Kidney glomerular epithelial cell (primary cell): ENCODE measurements at regions not wholly inside any gene's neighbourhood (a gene's known extent, or its start where the extent isn't known, plus 50 kb on each side); places are given as distances from the start of the nearest gene placed in this dataset.

Source experiments
- DNase-seq: peaks from one replicate; lab custom pipeline; 2025; lab: John Stamatoyannopoulos, UW

DNA sequence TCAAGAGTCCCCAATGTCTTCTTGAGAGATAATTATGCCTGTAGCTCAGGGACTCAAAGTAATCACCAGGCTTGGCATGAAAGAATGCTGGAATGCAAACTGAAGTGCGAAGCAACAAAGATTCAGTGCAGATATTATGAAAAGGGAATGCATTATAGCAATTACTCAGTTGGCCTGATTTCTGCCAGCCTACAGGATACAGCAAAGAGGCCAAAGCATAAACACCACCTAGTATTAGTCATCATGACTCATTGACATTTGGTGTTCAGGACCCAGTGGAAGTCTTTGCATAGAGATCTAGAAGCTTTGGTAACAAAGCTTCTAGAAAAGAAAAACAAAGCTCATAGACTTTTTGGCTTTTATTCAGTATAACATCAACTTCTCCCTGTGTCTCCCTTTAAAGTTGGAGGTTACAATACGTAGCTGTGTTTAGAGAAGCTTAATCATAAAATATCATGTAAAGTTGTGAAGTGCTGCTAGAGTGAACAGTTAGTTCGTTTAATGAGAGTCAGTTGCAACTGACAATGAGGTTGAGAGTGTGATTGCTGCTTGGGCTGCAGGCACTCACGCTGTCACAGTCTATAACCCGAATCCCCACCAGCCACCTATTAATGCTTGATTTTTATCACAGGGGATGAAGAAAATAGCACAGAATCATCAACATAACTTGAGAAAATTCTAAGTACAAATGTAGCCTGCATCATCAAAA is 932.7 kb downstream of the TFAP2A start:
- DNase-seq: peak; percentile 93

DNA sequence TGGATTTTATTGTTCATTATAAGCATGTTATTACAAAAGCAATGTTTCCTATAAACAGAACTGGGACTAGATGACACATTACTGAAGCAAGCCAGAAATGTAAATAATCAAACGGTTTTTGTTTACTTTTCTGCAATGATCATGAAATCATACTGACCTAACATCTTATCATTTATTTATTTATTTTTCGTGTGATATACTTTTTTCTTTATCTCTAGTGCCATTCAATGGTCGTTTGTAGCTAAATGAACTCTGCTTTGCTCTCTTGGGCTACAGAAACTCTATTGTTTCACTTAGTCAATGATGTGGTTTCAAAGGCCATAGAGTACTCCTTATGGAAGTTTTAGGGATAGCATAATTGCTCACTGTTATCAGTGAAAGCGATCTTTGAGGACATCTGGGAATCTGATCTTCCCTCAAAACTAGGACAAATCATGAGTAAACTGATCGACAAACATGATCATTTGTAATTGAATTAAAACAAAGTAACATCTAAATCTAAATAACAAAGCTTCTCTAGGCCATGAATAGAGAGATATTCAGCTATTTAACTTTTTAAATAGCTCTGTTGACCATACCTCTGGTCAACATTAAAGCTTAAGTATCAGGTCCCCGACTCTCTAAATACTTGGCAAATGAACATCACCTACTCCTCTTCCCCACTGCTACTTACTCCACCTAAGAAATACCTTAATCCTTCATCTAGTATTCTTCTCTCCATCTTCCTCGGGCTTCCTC is 933.4 kb downstream of the TFAP2A start:
- no peak for DNase-seq

DNA sequence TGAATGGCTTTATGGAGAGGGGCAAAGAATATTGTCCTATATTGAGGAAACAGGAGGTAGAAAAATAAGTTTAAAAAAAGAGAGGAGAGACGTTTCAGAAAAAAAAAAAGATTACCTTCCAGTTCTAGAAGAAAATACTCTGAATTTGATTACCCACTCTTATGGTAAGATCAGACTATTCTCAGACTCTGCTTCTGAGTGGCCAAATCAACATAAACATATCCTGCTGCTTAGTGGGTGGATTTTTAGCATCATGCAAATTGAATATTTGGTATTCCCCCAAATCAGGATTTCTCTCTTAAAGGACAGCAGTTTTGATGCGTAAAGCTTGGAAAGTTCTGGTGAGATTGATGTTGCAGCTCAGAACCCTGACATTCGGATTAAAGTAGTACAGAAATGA is 946.6 kb downstream of the TFAP2A start:
- no peak for DNase-seq

DNA sequence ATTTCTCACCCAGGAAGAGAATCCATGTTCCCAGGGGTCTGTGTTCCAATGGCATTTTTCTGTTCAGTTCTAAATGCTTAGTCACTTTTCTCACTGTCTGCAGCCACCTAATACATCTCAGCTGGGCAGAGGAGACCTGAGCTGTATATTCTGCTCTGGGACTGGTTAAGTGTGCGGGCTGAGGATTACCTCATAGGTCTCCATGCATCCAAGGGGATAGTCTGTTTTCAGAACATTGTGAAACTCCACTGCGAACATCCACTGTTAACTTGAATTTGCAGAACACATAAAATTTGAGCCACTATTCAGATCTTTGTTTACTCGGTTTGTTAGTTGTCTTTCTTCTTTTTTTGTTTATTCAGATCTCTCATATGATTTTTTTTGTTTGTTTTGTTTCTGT is 947.1 kb downstream of the TFAP2A start:
- DNase-seq: no peak

DNA sequence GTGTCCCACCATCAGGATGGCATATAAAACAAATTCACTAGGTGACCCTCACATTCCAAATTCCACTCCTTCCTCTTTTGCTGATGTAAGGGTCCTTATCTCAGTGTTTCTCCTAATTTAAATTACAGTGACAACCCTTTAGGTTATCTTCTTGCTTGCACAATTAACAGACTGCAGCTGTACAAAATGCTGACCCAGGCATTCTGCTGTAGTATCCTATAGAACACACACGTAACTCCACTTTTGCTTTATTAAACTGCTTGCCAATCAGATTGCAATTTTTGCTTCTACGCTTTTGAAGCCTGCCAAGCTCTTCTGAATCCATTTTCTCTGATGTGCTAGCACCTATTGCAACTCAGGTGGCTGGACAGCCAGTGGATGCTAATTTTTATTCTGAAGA is 950.3 kb downstream of the TFAP2A start:
- DNase-seq: no peak

DNA sequence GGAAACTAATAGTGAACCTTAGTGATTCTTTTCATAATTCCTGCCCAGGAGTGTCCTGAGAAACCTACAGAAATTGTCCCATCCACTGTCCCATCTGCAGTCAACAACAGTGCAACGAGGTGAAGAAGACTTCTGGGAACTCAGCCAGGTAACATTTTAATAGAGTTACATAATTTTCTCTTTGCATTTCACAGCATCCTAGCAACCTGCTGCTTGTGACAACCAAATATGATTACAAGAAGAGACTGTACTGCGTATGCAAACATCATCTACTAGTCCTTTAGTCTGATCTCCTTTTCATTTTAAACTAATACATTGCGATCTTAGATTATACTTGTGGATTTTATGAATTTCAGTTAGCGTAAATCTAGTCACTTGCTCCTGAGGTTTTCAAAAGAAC is 951.6 kb downstream of the TFAP2A start:
- DNase-seq: no peak

DNA sequence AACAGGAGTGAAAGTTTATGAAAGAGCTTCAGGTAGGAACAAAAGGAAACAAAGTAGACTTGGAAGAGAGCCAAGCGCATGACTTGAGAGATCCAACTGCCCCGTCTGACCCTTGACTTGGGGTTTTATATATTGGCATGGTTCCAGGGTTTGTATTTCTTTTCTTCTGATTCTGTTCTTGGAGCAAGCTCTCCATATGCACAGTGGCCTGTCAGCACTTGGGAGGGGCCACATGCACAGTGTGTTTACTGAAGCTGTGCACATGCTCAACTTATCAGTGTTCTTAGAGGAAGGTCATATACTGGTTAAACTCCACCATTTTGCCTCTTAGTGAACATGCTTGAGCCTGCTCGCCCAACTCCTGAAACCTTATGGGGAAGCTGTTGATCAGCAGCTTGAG is 953.7 kb downstream of the TFAP2A start:
- DNase-seq: no peak

DNA sequence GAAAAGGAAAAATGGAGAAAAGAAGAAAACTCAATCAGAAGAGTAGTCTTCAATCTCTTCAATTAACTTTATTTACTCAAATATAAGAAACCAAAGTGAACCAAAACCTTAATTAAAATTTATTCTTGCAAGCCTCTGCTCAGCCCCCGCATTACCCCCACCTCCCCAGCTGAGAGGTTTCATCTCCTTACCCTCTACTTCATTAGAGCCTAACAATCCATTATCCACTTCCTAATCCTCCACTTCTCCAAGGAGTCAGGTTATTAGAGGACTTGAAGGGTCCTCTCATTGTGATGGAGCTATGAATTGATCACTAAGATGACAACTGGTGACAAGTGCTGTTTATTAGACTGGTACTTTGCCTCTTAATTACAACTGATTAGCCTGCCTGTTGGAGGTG is 956.5 kb downstream of the TFAP2A start:
- DNase-seq: no peak

DNA sequence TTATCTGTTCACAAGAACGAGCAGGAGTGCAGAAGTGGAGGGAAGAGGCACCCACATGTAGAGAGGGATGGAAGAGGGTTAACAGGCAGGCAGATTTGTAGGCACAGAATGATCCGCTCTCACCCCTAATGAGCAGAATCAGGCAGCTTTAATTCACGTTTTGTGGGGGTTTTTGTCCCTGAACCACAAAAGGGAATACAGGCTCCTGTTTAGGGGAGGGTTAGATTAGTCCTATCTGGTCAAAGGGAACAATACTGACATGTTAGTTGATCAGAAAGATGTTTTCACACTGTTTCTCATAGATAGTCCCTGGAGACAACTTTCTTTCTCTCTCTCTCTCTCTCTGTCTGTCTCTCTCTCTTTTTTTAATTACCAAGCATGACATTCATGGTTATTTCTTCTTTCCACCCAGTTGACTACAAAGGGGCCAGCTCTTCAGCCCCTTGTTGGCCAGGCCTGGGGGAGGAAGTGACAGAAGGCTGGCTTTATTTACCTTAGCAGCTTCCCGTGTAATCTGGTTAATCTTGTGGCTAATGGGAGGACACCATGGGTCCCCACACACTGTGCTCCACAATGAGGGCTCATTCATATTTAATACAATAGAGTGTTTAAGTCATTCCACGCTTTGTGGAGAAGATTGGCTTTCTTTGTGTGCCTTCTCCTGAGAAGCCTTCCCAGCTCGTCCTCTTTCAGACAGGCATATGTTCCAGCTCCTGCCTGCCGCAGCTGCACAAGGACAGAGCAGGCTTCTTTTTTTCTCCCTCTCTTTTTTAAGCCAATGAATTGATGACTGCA is 958.8 kb downstream of the TFAP2A start:
- DNase-seq: peak; percentile 4

DNA sequence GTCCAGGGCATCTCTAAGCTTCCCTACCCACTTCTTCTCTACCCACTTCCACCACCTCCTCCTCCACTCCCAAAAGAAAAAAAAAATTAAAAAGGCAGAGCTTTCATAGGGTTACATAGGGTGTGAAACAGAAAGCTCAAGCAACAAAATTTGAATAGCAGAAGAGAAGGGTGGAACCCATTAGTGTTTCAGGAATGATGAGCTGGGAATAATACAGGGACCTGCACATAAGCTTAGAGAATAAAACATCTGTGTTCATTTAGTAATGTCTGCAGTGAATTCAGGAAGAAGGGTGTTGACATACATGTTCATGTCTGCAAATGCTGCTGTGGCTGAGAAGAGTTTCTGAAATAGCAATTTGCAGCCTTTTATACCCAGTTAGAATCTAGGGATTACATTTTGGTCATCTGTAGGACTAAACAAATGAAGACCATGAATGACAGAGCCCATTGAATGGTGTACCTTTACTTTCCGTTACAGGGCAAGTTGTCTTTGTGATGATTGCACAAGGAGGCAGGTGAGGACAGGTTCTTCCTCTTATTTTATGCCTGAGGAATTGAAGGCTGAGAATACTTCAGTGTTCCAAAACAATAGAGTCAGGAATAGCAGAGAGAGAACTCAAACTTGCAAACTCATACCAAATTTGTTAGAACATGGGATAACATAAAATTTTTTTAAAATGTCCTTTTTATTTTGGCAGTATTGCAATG is 975.1 kb downstream of the TFAP2A start:
- DNase-seq: no peak

DNA sequence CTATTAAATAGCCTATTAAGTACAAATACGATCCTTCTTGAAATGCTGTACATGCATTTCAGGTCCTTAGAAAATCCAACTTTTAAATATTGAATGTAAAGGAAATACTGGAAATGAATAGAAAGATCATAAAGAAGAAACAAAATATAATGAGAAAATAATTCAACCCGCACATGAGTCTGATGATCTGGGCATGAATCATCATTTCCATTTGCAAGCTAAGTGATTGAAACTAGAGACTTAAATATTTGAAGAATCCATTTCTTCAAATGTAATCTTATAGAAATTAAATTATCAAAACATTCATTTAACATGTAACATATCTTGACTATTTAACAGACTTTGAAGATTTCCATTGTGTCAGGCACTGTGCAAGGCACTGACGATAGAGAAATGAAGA is 977.0 kb downstream of the TFAP2A start:
- DNase-seq: no peak

DNA sequence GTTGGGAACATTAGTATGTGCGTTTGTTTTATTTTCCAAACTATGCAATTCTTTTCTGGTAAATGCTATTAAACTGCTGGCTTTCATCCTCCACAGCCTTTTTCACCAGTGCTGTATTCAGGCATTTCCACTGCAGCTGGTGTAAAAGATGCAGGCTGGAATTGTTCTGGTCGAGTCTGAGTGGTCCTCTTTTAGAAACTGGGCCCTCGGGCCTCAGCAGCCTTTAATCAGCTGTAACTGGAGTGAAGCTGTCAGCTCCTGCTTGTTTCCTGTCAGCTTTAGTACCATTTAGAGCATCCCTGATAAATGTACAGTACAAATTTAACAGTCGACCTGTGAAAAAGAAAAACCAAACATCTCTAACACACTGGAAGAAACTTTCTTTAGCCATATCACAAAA is 979.6 kb downstream of the TFAP2A start:
- DNase-seq: no peak

DNA sequence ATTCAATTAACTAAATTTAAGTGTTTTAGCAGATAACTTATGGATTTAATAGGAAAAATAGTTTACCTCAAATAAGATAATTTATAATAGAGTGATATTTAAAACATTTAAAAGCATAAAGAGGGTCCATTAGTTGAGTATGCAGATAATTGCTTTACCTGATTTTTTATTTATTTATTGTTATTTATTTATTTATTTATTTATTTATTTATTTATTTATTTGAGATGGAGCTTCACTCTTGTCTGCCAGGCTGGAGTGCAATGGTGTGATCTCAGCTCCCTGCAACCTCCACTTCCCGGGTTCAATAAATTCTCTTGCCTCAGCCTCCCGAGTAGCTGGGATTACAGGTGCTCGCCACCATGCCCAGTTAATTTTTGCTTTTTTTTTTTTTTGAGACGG is 982.9 kb downstream of the TFAP2A start:
- DNase-seq: no peak

DNA sequence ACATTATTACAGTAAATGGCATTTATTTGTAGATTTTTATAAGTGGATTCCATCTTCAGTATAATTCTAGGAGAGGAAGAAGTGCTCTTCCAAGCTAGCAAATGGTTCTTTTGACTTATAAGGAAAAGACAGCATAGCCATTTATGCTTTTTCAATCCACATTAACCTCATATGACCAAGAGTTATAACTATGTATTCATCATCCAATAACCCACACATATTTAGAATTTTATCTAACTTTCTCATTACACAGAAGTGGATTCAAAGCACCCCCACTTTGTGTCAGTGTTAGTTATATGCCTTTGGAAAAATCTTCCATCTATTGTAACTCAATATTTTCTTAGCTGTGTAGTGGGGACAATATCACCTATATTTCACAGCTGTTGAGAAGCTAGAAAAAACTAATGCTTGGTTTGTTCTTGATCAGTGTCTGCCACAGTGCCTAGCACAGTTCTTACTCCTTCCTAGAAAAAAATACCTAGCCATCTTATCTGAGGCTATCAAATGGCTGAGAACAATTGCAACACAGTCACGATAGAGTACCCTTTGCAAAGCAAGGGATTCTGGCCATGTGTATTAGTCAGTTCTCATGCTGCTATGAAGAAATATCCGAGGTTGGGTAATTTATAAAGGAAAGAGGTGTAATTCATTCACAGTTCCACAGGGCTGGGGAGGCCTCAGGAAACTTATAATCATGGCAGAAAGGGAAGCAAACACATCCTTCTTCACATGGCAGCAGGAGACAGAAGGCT is 986.3 kb downstream of the TFAP2A start:
- no peak for DNase-seq

DNA sequence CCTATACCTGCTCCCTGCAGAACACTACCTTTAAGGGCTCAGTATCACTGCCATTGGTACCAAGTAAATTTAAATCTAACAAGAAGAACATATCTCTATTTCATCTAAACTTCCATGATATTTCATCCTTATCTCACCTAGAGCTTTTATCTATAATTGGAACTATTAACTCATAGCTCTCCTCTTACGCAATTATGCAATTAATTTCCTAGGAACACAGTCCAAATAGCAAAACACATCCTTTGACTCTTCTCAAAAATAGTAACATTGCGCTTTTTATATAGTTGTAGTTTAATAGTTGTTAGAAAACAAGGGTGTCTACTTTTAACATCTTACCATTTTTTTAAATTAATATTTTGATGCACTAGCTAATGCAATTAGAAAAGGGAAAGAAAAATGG is 986.8 kb upstream of the SLC35B3 start:
- no peak for DNase-seq

DNA sequence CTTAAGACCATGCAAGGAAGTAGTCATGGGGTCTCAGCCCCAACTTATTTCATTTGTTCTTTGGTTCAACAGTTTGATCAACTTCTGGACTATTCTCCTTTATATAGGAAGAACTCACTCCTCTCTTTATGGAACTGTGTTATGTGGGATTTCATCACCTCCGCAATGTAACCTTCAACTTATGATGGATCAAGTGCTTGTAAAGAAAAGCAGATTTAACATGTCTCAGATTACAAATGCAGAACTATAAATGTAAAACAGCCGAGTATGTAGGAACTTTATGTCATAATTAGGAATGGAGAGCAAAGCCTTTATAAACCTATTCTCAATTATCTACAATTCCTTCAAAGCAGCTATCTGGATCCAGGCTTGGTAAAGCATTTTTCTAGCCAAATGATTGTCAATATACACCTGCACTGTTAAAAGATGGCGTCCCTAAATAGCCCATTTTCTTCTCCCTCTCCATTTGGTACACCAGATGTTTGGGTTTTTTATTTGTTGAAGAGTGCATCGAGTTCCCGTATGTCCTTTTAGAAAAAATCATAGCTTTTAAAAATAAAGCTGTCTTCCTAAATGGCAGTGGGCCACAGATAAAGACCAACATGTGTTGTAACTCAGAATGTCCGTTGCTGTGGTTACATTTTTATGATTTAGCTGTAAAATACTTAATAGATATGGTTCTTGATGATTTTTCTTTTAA is 985.1 kb upstream of the SLC35B3 start:
- DNase-seq: no peak

DNA sequence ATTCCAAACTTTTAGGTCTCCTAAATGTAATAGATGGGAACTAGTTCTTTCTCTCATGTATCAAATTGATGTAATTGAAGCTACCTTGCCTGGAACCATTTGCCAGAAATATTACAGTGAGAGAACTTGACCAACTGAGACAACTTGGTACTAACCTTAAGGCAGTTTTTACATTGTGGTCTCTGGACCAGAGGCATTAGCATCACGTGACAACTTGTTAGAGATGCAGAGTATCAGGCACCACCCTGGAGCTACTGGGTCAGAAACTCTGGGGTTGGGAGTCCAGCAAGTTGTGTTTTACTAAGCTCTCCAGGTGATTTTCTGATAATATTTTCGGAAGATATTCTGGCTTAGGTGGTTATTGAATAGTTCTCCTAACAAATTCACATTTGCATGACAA is 982.1 kb upstream of the SLC35B3 start:
- no peak for DNase-seq

DNA sequence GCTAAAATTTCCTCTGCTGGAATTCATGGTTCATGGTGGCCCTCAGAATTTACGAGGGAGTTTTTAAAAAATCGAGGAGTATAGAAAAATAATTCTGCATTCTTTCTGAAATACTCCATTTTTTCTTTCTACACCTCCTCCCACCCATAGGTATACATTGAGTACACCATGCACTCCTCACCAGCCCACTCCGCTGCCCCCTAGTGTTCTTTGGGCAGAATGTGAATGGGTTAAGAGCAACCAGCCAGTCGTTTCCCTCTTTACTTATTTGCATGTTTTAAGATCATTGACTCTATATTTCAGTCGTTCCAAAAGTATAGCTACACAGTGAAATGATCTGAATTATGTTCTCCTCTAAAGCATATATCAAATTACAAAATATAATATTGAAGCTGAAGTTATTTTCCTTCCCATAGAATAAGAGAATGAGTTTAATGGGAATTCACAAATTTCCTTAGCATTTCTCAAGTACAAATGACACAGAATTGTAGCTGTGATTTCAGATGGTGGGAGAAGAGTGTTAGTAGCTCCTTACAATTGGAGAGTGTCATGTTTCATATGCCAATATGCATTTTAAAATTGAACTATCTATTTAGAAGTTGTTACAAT is 977.7 kb upstream of the SLC35B3 start:
- DNase-seq: no peak

DNA sequence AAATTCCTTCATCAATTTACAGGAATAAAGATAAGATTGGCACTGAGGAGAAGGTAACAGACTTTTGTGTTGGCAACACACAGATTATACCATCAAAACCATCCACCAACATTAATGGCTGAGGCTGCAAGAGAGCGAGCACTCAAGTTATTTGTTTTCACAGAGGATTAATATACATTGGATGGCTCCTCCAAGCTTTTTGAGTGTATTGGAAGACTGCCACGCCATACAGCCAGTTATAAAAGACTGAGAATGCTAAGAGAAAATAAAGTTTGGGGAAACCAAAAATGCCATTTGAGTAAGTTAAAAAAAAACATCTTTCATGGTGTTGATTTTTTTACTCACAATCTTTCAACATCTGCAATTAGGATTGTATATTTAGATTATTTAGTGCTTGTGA is 973.8 kb upstream of the SLC35B3 start:
- DNase-seq: no peak

DNA sequence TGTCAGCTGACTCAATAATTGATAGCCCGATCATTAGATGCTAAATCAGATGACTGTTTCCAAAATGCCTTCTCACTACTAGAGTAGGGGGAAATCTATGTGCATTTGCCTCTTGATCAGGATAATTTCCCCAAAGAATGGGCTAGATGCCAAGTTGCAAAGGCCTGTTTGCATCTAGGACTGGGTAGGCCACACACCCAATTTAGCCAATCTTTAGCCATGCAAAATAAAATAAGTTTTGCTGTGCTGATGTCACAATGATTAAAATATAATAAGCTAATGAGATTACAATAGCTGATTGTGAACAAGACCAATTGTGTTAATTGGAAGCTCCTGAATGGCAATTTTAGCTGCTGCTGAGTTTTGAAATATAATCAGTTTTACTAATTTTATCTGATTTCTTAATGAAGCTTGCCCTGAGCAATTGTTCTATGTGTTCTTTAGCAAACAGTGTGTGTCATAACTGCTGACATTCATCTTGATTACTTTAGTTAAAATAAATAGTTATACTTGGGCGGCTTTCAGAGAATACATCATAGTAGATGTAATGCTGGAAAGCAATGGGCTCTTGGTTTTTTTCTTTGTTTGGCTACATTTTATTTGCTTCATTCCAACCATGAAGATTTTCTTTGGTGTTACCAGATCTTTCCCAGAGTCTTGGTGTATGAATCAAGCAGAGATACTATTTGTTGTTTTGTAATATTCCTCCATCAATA is 973.2 kb upstream of the SLC35B3 start:
- DNase-seq: no peak
